DMS114 treated with DMSO at 0.1 percent for 48 hours (cell line): ENCODE measurements at regions not wholly inside any gene's neighbourhood (a gene's known extent, or its start where the extent isn't known, plus 50 kb on each side); places are given as distances from the start of the nearest gene placed in this dataset.

ENCODE experiments used
- DNase-seq: peaks from one replicate; lab custom pipeline; 2025; ENCODE audit not compliant: unreplicated experiment; lab: John Stamatoyannopoulos, UW

DNA sequence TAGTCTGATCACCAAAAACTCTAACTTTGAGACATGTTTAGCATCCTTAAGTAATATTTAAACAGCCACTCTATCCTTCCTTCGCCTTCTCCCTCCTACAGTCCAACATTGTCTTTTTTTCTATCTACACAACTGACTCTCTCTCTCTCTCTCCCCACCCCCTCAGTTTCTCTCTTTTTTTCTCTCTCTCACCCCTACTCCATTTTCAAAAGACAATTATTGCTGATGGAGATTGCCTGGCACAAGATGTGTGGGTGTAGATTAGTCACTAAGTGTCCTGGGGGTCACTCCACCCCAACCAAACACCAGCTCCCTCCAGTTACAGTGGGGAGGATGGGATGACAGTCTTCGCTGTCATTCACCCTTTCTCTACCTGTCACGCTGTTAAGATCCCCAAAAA lies 94.5 kb upstream of the NFIA start:
- no peak for DNase-seq

- DNase-seq, result no peak
These were observed 98.1 kb upstream of the NFIA start for GRCh38 chr1:60984062-60984799.

DNA sequence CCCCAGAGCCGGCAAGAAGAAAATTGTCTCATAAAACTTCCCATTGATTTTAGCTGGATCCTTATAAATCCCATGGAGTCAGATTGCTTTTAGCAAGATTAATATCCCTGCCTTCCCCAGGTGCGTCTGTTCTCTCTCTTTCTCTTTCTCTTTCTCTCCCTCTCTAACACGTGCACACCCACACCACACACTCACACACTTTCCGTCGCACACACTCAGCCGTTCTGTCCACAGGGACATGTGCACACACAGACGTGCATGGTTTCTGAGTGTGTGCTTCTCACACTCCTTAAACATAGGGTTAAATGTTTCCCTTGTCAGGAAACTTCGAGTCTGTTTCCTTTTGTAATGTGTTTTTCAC lies 98.7 kb upstream of the NFIA start:
- no peak for DNase-seq

- DNase-seq, result no peak
These were observed 99.8 kb upstream of the NFIA start for GRCh38 chr1:60982539-60982938.

GRCh38 chr1:60981357-60981756 lies 101.0 kb upstream of the NFIA start:
- DNase-seq, result no peak

GRCh38 chr1:60978421-60979357 lies 103.7 kb upstream of the NFIA start:
- DNase-seq, result peak; percentile 32

DNA sequence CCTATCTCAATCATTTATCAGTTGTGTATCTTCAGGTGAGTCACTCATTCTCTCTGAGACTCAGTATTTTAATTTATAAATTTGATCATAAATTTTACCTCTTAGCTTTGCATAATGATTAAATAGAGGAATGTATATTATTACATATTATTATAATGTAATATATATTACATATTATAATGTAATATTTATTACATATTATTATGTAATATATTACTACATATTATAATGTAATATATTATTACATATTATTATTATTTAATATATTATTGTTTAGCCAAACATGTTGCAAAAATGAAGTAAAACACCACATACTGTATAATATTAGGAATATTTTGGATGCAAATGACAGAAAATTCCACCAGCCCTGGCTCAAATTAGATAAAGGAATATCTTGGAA lies 104.7 kb upstream of the NFIA start:
- no peak for DNase-seq

DNA sequence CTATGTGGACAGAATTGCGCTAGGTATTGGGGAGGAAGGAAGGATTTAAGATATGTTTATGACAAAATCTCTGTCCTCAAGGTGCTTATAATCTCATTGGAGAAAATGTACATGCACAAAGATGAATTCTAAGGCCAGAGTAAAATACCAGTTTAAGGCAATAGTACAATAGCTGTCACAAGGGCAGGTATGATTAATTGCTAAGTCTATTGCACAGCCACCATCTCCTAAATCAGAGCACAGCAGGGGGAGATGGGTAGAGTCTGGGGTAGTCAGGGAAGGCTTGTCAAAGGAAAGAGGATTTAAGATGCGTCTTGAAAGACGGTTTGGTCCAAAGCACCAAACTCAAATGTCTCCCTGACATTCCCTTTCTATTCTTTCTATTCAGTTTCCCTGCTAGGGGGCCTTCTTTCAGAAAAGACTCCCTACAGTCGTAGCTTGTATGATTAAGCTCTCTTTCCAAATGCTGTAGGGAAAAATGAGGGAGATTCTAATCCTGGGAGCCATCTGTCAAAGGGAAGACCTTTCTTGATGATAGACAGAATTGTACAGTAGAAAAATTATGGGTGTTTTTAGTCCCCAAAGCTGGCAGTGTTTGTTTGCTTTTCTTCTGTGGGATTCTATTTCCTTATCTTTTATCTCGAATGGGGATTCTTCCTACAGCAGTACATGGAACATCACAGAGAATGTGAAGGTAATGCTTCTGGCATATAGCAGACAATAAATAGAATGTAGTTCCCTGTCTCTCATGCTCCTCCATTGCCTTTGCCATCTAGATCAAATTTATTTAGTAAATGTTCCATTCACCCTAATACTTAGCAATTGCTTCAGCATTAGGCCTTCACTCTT lies 107.6 kb upstream of the NFIA start:
- no peak for DNase-seq

DNA sequence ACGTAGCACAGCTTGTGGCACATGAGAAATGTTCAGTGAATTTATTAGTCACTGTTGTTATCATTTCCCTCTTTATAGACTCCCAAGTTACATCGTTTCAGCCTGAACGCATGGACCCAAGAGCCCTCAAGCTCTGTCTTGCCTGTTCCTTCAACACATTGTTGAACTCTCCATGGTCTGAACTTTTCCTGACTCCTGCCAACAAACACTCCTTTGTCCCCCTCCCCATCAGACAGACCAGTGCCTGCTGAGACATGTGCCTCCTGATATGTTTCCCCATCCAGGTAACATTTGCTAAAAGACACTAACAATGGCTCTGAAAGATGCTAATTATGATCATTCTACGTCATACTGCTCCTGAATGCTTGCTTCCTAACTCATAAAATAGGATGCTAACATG lies 108.7 kb upstream of the NFIA start:
- no peak for DNase-seq

DNA sequence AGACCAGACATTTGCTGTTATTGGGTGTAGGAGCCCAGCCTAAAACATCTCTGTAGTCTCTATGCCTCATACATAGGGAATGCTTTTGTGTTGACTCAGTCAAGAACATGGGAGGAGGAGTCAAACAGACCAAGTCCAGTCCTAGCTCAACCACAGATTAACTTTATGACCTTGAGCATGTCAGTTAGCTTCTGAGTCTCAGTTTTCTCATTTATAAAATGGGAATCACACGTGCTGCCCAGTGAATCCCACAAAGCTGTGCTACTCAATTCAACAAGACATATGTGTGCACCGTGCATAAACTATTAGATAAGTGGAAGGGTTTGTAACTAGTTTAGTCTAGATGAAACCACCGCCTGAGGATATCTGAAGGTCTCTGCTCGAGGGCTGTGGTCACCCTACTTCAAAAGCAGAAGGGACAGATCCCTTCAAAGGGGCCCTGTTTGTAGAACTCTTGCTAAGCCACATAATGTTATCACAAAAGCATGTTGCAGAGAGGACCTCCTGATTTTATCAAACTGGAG lies 109.5 kb upstream of the NFIA start:
- no peak for DNase-seq

DNA sequence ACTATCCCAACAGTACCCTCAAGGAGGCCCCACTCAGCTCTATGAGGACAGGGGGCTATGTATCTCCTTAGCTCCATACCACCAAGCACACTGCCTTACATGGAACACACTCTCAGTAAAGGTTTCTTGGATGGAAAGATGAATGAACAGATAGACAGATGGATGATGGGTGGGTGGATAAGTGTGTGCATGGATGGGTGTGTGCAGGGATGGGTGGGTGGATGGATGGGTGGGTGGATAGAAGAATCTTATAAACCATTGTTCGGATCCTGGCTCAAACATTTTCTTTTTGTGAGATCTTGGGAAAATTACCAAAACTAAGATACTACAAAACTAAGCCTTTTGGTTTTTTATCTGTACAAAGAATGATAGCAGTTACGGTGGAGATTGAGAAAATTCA lies 111.0 kb upstream of the NFIA start:
- DNase-seq, result no peak

DNA sequence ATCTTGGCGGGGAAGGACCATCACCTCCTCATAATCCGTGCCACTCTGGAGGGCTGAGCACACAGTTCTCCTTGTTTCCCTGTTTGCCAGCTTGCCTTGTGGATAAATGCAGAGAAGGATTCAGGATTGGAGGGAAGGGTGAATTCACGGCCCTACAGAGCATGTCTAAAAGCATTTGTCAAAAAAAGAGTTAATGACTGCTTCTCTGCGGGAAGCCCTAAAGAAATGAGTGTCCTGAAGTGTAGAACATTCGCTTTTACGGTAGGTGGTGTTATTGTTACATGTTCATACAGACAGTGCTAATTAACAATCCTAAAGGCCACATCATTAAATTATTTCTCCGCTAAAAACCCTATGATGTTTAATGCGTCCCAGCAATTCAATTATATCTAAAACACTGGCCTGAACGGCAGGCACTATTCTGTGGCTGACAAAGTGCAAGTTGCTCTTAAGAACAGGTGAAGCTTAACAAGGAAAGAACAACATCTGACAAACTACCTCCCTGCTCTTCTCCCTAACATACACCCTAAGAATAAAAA lies 112.3 kb upstream of the NFIA start:
- peak; percentile 10 for DNase-seq

GRCh38 chr1:60965280-60965854 lies 117.0 kb upstream of the NFIA start:
- no peak for DNase-seq

DNA sequence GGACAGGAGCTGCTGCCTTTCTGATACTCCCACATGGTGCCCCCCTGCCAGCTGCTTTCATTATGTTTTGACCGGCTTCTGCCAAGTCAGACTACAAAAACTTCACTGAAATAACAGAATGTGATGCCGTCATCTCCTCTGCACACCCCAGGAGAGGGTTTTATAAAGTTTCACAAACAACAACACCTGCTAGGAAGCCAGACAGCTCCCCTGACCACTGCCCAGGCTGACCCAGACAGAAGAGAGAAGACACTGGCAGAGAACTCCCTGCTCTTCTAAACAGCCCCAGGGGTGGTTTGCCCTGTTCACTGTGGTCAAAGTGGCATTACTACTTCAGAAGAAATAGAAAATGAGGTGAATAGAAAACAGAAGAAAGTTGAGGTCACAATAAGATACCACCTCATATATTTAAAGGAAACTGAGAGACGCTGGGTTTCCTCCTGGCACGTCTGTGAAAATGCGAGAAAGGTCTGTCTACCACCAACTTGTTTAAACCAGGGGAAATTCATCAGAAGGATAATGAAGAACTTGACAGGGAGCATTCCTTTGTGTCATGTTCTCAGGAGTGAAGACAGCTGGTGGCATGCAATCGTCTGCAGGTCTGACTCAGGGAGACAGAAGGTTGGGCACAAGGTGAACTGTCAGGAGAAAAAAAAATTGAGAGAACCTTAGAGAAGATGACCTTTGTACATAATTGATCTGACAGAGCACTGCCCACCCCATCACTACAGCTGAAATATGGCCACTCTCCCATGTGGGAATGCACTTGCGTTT lies 119.0 kb upstream of the NFIA start:
- DNase-seq, result no peak

- DNase-seq, result no peak
These were observed 121.4 kb upstream of the NFIA start for GRCh38 chr1:60960891-60961461.

- no peak for DNase-seq
These were observed 122.7 kb upstream of the NFIA start for GRCh38 chr1:60959701-60960100.

GRCh38 chr1:60958001-60958400 lies 124.4 kb upstream of the NFIA start:
- DNase-seq, result no peak

DNA sequence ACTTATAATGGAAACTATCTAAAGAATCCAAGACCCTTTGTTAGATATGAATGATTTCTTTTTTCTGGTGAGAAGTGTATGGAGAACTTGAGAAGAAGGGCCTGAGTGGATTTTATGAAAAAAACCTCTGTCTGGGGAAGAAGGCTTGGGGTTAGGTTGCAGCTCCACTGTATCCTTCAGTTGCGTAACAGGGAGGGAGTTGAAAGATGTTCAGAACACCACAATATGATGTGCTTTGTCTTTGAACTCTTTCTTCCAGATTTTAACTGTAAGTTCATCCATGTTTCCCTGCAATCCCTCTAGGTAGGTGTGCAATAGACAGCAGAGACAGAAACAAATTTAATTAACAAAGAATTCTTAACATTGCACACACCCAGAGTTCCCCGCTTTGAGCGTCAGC lies 125.8 kb upstream of the NFIA start:
- DNase-seq, result no peak

DNA sequence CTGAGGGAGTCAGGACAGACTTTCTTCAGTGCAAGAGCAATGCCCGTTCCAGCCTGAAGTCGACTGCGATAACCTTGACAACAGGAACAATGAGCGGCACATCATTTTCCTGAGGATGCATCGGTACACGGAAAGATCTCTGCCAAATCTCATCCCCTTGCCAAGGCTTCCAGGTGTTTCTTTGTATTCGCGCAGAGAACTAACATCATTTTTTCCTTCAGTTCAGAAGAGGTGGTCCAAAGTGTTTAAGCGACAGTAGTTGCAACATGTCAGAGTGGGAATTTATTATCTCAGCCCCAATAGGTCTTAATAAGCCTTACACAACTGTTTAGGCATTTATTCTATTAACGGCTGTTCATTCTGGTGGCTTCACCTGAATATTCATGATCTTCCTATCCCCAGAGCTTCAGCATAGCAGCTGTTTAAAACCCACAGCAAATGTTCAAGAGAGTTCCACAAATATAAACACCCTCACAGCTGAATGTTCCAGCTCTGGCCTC lies 129.7 kb upstream of the NFIA start:
- DNase-seq, result no peak
